ENCODE measurements at regions not wholly inside any gene's neighbourhood (a gene's known extent, or its start where the extent isn't known, plus 50 kb on each side); places are given as distances from the start of the nearest gene placed in this dataset.
"Not testable (repeated sequence)": the region's sequence is repeated elsewhere in the genome, so short reads cannot be mapped to it uniquely, and the experiment has no call there.

DNA sequence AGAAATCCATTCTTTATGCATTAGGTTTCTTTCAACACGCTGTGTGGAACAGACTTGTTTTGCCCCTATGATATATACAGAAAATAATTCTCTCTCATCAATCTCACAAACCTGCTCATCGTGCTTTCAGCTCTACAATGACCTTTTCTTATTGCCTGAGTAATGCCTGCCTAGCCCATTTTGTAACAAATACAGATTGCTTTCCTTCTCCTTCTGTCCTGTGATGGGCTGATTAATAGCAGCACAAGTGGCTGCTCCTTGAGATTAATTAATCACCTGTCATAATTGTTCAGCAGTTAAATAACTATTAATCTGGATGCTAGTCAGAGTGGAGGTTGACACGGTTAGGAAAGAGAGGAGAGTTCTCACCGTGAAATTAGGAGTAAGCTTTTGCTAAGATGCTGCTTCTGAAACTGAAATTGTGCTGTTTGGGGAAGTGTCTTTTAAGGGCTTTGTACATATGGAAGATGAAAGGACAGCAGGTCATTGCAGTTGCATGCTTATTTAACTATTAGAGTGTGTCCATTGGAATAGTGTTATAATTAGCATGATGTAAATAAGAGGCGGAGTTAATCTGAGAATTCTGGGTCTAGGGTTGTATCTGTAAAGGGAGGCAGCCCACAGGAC, 1430.5 kb downstream of the FAM181B start:
- no peak for DNase-seq (ENCODE audit: low read depth, low spot score)

- DNase-seq (ENCODE audit: low read depth, low spot score), result no peak
Observed at GRCh38 chr11:81301166-81301830, 1432.4 kb downstream of the FAM181B start.

GRCh38 chr11:81286959-81287358, 1446.7 kb downstream of the FAM181B start:
- DNase-seq (ENCODE audit: low read depth, low spot score), result no peak

DNA sequence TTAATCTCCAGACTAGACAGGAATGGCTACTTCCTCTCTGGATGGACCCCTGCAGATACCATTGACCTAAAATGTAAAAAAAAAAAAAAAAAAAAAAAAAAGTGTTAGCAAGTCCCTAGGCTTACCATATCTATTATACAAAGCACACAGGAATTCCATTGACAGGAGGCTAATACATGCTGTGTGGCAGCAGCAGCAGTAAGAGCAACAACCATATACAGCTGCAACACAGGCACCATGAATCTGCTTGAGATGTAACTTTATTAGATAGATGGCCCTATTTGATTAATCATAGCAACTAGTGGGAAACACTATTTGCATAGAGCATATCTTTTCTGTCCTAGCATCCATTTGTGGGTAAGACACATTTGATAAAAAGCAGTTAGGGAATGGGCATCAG, 1447.1 kb downstream of the FAM181B start:
- no peak for DNase-seq (ENCODE audit: low read depth, low spot score)

GRCh38 chr11:81280228-81280627, 1453.4 kb downstream of the FAM181B start:
- DNase-seq (ENCODE audit: low read depth, low spot score), result not testable (repeated sequence)

DNA sequence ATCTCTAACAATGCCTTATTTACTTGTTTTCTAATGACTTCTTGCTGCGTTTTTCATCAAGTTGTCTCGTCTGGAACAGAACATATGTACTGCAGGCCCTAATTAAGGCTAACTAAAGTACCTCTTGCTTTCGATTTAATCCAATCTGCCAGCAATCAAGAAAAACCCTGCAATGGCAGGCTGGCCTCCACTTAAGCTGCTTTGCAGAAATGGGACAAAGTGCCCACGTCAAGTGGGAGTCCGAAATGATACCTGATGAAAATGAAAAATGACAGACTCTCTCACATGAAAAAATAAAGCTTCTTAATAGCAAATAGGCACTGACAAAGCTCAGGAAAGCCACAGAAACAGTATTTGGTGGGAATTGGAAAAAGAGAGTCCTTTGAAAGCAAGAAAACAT, 1454.7 kb downstream of the FAM181B start:
- no peak for DNase-seq (ENCODE audit: low read depth, low spot score)

- no peak for DNase-seq (ENCODE audit: low read depth, low spot score)
Observed at GRCh38 chr11:81270686-81271085, 1463.0 kb downstream of the FAM181B start.

- DNase-seq (ENCODE audit: low read depth, low spot score), result no peak
Observed at GRCh38 chr11:81267246-81267645, 1466.4 kb downstream of the FAM181B start.

DNA sequence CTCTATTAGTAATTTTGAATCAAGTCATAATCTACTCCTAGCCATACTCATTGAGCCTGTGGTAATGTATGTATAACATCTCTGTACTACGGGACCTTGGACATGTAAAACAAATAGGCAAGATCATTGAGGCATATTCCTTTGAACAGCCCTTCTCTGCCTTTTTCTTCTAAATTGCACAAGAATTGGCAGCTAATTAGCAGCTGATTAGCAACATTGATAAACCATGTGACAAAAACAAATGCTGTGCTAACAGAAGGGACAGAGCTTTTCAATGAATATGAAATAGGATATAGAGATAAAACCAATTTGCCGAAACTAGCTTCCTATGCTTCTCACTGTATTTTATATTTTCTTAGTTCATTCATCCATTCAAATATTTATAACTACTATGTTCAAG, 1474.2 kb downstream of the FAM181B start:
- DNase-seq (ENCODE audit: low read depth, low spot score), result no peak

DNA sequence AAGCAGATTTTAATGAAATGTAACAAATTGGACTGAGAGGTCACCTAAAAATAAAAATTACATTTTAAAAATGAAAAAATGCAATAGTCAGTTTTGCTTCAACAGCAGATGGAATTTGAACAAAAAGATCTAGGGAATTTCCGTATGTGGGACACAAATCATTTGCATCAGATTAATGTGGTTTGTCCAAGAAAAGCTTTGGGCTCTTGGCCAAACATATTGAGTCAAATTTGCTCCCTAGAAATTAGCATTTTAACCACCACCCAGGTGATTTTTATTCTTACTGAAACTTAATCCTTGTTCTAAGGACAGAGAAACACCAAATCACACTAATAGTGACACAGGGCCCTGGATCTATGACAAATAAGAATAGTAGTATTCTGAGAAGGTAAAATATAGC, 1477.8 kb downstream of the FAM181B start:
- DNase-seq (ENCODE audit: low read depth, low spot score), result no peak

GRCh38 chr11:81253244-81253643, 1480.4 kb downstream of the FAM181B start:
- DNase-seq (ENCODE audit: low read depth, low spot score), result no peak

DNA sequence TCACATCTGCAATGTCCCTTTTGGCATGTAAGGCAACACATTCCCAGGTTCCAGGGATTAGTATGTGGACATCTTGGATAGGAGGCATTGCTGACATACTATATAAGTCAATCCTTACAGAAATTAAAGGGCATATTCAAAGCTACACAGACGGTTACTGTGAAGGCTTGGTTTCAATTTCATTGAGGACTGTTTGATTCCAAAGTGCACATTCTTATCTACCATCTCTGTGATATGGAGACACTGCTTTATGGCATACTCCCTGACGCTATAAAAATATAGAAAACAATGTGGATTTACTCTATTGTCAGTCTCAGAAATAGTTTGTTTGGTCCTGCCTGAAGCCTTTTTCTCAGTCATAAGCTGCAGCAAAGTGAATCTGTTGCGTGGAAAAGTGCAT, 1486.7 kb downstream of the FAM181B start:
- DNase-seq (ENCODE audit: low read depth, low spot score), result no peak

- no peak for DNase-seq (ENCODE audit: low read depth, low spot score)
Observed at GRCh38 chr11:81245791-81246190, 1487.9 kb downstream of the FAM181B start.

- DNase-seq (ENCODE audit: low read depth, low spot score), result no peak
Observed at GRCh38 chr11:81241672-81242275, 1491.9 kb downstream of the FAM181B start.

GRCh38 chr11:81237139-81237538, 1496.5 kb downstream of the FAM181B start:
- DNase-seq (ENCODE audit: low read depth, low spot score), result no peak

DNA sequence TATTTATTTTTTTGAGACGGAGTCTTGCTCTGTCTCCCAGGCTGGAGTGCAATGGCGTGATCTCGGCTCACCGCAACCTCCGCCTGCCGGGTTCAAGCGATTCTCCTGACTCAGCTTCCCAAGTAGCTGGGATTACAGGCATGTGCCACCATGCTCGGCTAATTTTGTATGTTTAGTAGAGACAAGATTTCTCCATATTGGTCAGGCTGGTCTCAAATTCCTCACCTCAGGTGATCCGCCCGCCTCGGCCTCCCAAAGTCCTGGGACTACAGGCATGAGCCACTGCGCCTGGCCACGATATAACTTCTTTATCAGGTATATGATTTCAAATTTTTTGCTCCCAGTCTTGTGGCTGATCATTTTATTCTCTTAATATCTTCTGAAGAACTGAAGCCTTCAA, 1506.3 kb downstream of the FAM181B start:
- DNase-seq (ENCODE audit: low read depth, low spot score), result not testable (repeated sequence)

DNA sequence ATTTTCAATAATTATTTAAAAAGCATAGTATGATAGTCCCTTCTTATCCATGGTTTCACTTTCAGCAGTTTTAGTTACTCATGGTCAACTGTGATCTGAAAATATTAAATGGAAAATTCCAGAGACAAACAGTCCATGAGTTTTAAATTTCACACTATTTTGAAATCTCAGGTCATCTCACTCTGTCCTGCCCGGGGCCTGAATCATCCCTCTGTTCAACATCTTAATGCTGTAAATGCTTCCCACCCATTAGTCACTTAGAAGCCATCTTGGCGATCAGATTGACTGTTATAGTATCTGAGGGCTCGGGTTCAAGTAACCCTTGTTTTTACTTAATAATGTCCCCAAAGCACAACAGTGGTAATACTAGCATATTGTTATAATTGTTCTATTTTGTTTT, 1509.3 kb downstream of the FAM181B start:
- DNase-seq (ENCODE audit: low read depth, low spot score), result no peak

GRCh38 chr11:81222491-81222890, 1511.2 kb downstream of the FAM181B start:
- DNase-seq (ENCODE audit: low read depth, low spot score), result no peak

- DNase-seq (ENCODE audit: low read depth, low spot score), result no peak
Observed at GRCh38 chr11:81220146-81220895, 1513.3 kb downstream of the FAM181B start.

DNA sequence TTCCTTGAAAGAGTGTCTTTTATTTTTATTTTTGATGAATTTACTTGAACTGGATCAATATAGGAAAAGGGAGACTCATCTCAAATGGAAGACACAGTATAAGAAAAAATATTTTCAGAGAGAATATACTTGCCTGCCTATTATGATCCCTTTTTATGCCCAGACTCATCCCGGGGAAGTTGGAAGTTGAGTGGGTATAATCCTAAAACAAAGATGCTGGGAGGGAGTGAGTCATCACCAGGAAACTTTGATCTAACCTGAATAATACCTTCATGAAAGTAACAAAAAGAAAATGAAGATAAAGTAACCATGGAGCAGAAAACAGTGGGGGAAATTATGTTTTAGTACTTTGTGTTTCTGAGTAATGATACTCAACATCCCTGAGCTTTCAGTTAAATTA, 1514.0 kb downstream of the FAM181B start:
- DNase-seq (ENCODE audit: low read depth, low spot score), result no peak

- no peak for DNase-seq (ENCODE audit: low read depth, low spot score)
Observed at GRCh38 chr11:81218440-81218839, 1515.2 kb downstream of the FAM181B start.

GRCh38 chr11:81211050-81211449, 1522.6 kb downstream of the FAM181B start:
- no peak for DNase-seq (ENCODE audit: low read depth, low spot score)
